ENCODE measurements at regions not wholly inside any gene's neighbourhood (a gene's known extent, or its start where the extent isn't known, plus 50 kb on each side); places are given as distances from the start of the nearest gene placed in this dataset.

- no peak for TF ChIP-seq CTCF (conservative IDR thresholded peaks at IDR 0.05; ENCODE audit: low read depth, low read length)
- H3K4me3 ChIP-seq (ENCODE audit: low read depth, low read length), result no peak overlapping the region
- no peak for DNase-seq (ENCODE audit: low read depth)
Measured at GRCh38 chr15:62816342-62817069, 226.0 kb upstream of the TPM1 start.

- no peak overlapping the region for H3K4me3 ChIP-seq (ENCODE audit: low read depth, low read length)
- no peak for DNase-seq (ENCODE audit: low read depth)
- no peak for TF ChIP-seq CTCF (conservative IDR thresholded peaks at IDR 0.05; ENCODE audit: low read depth, low read length)
Measured at GRCh38 chr15:62818691-62819090, 223.9 kb upstream of the TPM1 start.

GRCh38 chr15:62821384-62822131, 221.0 kb upstream of the TPM1 start:
- DNase-seq (ENCODE audit: low read depth), result peak; percentile 90
- peak overlapping the region; percentile 24 for H3K4me3 ChIP-seq (ENCODE audit: low read depth, low read length)
- TF ChIP-seq CTCF (conservative IDR thresholded peaks at IDR 0.05; ENCODE audit: low read depth, low read length), result no peak

GRCh38 chr15:62822228-62822627, 220.3 kb upstream of the TPM1 start:
- peak overlapping the region; percentile 24 for H3K4me3 ChIP-seq (ENCODE audit: low read depth, low read length)
- no peak for TF ChIP-seq CTCF (conservative IDR thresholded peaks at IDR 0.05; ENCODE audit: low read depth, low read length)
- DNase-seq (ENCODE audit: low read depth), result no peak

GRCh38 chr15:62823561-62823960, 219.0 kb upstream of the TPM1 start:
- no peak for TF ChIP-seq CTCF (conservative IDR thresholded peaks at IDR 0.05; ENCODE audit: low read depth, low read length)
- DNase-seq (ENCODE audit: low read depth), result no peak
- no peak overlapping the region for H3K4me3 ChIP-seq (ENCODE audit: low read depth, low read length)

GRCh38 chr15:62824111-62825015, 218.2 kb upstream of the TPM1 start:
- H3K4me3 ChIP-seq (ENCODE audit: low read depth, low read length), result no peak overlapping the region
- DNase-seq (ENCODE audit: low read depth), result no peak
- TF ChIP-seq CTCF (conservative IDR thresholded peaks at IDR 0.05; ENCODE audit: low read depth, low read length), result no peak

Data from epithelial cell of proximal tubule (primary cell).